GM21423 (cell line): ENCODE measurements at regions not wholly inside any gene's neighbourhood (a gene's known extent, or its start where the extent isn't known, plus 50 kb on each side); places are given as distances from the start of the nearest gene placed in this dataset.

ENCODE experiments used
- ATAC-seq: cut with Tn5 transposase; IDR thresholded peaks from one replicate; pipeline ENCODE4 v1.9.1; 2021; ENCODE audit warnings: mild to moderate bottlenecking, moderate library complexity; ENCODE audit not compliant: unreplicated experiment

DNA sequence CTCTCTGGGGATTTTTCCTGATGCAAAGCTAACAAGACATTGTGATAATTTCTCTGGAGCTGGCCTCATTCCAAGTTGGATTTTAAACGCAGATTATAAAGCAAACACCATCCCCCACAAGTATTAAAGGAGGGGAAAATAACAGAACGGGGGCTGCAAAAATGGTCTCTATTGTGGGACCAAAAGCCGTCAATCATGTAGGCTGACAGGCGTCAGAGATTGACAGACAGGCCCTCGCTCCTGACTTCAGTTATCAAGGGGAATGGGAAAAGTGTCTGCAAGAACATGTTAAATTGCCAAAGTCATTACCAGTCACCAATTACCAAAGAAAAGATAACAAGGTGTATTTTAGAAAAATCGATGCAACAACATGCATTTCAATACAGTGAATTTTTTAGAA is 307.4 kb upstream of the POU3F1 start:
- ATAC-seq: no peak

DNA sequence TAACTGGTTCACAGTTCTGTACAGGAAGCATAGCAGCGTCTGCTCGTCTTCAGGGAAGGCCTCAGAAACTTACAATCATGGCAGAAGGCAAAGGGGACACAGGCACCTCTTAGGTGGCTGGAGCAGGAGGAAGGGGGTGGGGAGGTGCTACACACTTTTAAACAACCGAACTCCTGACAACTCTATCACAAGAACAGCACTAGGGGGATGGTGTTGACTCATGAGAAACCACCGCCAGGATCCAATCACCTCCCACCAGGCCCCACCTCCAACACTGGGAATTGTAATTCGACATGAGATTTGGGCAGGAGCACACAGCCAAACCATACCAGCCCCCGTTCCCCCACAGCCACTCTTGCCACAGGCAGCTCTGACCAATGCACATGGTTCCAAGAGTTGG is 306.3 kb upstream of the POU3F1 start:
- ATAC-seq: no peak

DNA sequence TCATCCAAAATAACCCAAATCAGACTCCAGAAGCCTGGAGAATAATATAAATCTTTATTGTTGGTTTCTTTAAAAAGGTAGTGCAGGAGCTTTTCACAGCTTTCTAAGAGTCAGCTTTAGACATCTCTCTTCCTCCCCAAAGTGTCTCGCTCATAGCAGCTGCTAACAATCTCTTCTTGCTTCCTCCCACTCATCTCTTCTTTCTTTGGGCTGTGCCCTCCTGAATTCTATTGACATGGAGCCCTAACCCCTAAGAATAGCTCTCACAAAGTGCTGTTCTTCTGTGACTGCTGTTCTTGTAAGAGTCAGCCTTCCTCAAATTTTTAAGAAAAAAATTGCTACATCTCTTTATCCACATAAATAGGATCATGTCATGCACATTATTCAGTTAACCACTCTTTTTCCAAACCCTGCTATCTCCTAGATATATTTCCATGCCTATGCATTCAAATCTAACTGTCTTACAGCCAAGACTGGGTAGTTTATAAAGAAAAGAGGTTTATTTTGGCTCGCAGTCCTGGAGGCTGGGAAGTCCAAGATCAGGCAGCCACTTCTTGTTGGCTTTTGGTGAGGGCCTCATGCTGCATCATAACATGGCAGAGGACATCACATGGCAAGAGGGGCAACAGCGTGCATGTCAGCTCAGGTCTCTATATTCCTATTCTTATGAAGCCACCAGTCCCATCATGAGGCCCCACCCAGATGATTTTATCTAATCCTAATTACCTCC is 301.0 kb upstream of the POU3F1 start:
- ATAC-seq: no peak

DNA sequence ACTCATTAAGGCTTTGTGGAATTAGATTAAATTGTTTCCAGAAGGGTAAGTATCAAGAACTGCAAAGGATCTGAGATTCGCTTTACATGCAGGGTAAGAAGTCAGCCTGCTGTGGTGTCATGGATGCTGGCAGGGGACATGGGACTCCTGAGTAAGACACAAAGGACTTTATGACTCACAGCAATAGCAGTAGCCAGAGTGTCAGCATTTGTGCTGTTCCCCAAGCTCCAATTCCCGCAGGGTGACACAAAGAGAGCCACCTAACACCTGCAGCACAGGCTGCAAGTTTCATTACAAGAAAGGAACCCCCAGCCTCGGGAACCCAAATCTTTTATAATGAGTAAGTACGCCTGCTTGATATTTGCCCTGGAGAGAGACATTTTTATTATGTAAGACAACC is 298.1 kb upstream of the POU3F1 start:
- no peak for ATAC-seq

DNA sequence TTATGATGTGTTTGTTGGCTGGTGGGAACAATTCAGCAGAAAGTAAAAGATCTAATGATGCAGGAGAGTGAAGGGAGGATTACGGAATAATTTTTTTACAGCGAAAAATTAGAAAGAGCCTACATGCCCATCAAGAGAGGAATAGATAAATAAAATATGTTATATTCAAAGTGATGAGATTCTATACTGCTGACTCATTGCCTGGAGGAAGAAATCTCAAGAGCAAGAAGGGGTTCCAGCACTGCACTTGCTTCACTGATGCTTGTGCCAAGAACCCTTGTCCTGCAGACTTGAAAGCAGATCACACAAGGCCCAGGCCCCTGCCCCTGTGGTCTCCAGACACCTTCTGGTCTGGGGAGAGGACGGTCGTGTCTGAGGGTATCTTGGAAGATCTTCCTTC is 295.1 kb upstream of the POU3F1 start:
- ATAC-seq: no peak

DNA sequence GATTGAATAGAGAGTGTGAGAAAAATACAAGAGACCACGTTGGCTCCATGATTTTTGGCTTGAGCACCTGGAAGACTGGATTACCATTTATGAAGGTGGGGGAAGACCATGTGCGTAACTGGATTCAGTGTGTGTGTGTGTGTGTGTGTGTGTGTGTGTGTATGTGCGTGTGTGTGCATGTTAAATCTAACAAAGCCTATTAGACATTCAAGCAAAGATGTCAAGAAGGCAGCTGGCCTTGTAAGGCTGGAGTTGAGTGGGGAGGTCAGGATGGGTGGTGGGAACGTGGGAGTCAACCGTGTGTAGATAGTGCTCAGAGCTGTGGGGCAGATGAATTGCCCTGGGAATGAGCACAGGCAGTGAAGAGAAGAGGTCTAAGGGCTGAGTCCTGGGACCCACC is 293.8 kb upstream of the POU3F1 start:
- no peak for ATAC-seq

DNA sequence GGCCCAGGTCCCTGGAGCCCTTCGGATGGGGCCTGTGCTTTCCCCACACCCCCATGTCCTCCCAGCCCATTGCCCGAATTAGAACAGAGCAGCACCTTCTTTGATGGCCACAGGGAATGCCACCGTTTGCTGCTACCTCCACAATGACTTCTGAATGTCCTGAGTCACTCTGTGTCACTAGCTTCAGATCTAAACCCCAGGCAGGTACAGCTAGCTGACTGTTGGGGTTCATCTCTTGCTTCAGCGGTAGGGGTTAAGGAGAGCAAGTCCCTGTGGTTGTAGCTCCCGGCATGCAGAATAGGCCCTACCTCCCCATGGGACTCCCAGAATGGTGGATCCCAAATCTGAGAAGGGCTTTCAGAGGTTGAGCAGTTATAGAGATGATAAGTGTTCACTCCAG is 291.1 kb upstream of the POU3F1 start:
- no peak for ATAC-seq

DNA sequence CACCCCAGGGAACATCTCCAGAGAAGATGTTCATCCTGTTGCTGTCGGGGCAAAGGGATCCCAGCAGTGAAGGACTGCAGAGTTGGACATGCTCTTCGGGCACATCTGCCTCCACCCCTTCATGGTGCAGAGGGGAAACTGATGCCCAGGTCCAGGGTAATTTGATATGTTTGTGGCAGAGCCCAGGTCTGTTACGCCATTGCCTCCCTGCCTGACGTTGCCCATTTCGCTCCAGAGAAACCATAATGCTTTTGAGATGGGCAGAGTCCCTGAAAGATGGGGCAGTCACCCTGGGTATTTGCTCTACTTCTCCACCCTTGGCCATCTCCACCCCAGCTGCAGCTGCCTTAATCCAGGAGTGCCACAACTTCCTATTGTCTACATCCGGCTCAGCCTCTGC is 290.4 kb upstream of the POU3F1 start:
- ATAC-seq: no peak

DNA sequence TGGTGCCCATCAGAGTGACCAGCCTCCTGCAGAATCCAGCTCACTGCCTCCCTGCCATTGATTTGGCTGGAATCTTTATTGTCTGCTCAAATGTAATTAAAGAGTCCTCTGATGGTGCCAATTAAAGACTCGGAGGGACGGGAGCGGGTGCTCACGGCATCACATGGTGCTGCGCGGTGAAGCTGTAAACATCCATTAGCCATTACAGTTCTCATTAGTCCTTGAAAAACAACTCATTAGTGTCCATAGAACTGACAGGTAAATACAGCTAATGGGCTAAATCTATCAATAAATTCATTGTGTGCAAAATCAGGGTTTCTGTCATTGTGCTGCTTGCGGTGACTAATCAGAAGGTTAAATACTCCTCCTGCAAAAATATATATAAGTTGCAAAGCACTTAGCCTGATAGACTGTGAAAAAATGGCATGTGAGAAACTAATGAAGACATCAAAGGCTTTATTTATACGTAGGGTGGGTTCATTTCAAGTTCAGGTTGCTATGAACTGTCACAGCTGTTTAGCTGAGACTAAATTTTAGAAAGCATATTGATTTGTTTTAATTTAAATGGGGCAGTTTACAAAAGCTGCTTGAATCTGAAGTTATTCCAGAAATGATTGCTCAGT is 289.8 kb upstream of the POU3F1 start:
- no peak for ATAC-seq

DNA sequence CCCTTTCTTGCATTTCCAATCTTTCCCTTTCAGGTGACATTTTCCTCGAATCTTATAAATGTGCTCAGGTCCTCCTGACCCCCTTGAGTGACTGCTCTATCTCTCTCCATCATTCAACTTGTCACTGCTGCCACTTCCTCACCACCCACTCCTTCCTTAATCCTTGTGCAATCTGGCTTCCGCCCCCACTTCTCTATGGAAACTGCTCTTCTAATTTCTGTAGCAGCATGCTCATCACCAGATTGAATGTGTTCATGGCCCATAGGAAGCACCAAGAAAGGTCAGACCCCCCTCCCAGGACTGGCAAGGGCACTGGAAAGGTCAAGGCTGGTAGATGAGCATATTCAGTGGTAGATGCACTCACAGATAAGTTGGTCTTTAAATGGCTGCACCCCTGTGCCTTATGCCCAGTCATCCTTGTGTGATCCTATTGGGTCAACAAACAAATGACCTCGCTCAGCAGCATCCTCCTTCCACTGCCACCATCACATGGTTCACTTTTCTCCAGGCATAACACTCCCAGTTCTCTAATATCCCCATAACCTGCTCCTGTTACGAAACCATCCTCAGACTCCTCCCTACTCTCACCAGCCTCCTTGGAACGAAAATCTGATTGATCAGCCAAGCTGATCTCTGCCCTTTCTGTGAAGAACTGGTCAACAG is 288.5 kb upstream of the POU3F1 start:
- ATAC-seq: no peak

DNA sequence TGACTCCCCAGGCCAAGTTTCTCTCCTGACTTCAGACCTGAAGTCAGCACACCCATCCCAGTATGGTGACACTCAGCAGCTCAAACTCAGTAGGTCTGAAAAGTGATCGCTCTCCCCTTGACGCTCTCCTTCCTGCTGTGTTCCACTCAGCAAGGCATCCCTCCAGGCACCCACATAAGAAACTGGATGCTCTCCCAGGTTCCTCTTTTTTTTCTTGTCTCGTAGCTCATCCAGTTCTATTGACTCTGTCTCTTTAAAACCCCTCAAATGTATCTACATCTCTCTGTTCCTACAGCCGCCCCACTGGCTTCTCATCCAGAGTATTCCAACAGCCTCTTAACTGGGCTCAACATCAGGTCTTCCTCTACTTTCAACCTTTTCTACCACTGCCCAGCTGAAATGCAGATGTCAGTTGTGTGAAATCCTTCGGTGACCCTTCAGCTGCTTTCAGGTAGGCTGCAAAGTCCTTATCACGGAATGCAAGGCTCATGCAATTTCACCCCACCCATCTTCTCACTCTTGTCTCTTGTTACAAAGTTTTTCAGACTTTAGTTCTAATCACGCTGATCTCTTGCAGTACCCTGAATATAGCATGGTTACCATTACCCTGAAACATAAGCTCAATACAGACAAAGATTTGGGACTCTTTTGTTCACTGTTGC is 286.2 kb upstream of the POU3F1 start:
- no peak for ATAC-seq

DNA sequence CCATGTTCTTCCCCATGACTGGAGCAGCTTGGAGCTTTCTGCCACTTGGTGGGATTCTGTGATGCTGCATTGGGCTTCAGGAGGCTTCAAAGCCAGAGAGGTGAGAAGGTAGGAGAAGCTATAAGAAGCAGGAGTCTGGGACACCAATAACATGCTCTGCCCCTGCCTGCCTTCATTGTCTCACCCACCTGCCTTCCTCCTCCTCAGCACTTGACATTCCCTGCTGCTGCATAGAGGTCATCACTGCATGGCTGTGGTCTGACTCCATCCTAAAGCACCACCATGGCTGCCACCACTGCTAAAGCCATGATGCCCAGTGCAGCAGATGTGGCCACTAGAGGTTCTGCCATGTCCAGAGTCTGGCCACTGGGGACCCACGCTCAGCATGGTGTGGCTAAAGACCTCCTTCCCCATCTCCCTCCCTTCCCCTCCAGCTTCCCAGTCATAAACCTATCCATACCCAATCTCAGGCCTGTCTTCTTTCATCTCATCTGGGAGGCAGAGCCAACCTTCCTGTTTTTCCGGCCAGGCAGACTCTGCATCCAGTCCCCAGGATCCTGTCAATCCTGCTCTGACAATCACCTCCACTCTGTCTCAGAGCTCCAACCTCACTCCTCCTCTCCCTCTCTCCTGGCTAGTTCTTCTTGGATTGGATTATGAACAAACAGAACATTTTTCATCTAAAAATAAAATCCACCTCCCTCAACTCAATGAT is 285.1 kb upstream of the POU3F1 start:
- no peak for ATAC-seq

DNA sequence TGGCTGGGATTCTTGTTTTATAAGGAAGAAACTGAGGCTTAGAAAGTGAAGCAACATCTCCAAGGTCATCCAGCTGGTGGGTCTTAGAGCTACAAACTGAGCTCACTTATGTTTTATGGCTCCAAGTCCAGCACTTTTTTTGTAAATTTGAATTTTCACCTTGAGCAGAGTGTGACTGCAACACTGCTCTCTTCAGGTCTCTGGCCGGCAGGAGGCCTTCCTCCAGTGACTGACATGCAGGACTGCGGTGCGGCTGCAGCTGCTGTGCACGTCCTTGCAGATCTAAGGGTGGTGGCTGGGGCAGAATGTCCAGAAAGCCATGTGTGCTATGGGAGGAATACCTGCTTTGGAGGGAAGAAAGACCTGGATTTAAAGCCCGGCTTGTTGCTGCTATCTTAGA is 284.2 kb upstream of the POU3F1 start:
- no peak for ATAC-seq

DNA sequence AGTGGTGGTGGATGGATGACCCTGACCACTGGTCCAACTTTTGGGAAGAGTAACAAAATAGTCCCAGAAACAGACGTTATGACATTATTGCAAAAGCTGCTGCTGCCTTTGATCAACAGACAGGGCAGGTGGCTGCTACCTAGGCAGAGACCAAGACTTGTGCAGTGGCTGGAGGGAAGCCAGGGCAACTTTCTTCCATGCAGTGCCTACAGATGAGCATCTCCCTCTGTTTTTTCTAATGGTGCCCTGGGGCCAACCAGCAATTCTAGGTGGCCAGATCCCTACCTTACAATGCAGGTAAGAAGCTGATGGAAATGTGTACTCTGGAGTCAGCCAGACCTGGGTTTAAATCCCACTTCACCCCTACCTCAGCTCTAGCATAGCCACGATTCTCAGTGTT is 283.1 kb upstream of the POU3F1 start:
- ATAC-seq: no peak

DNA sequence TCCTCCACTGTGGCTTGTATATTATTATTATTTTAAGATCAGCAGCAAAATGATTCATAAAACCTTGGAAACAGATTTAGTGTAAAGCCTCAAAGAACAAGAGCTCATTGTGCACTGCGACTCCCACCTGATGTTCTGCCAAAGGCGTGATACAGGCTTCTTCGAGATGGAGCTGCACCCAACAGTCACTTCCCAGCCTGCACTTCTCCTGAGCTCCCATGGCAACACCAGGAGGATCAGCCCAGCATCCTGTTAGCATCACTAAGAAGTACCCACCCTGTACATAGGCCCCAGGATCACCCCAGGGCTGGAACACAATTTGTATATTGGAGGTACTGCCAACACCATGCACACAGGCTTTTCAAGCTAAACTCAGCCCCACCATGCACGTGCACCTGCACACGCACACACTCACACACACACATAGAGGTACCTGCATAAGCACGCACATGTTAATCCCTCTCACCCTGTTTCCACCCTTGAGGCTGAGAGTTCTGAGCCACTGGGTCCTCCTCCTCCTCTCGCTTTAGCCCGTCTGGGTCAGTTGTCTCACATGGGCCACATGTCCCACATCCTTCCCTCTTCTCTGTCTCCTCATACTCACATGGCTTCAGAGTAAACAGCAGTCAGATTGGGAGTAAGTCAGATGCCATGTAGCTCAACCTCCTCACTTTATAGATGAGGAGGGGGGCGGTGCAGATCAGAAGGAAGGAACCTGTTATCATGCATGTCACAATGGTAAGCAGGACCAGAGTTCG is 281.9 kb upstream of the POU3F1 start:
- no peak for ATAC-seq

DNA sequence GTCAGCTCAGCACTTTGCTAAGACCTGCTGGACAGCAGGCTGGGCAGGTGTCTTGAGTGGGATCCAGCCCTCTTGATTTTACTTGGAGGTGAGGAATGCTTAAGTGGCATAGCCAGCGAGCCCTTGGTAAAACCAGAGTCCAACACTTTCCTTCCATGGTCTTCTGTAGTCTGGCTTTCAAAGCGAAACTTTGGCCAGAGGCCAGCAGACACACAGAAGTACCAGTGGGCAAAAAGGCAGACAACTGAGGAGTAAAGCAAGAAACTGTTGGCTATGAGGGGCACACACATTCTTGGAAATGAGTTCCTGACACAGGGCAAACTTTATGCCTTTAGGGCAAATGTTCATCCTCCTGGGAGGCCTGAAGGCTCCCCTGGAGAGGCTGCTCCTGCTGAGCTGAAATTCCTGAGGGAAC is 281.0 kb upstream of the POU3F1 start:
- no peak for ATAC-seq

DNA sequence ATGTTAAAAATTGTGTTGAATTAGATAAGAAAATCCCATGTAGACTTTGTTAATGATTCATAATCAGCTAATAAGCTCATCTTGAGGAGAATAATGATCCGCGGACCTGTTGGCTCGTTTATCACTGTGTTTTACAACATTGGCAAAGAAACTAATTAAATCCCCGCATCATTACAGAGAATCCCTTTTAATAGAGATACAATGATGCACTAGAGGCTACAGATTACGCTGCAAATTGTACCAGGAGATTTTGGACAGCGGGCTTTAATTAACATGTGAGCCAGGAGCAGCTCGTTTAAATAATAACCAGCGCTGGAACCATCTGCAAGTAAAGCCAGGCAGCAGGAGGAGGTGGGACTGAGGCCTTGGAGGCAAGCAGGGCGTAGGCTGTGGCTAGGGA is 280.3 kb upstream of the POU3F1 start:
- ATAC-seq: no peak

DNA sequence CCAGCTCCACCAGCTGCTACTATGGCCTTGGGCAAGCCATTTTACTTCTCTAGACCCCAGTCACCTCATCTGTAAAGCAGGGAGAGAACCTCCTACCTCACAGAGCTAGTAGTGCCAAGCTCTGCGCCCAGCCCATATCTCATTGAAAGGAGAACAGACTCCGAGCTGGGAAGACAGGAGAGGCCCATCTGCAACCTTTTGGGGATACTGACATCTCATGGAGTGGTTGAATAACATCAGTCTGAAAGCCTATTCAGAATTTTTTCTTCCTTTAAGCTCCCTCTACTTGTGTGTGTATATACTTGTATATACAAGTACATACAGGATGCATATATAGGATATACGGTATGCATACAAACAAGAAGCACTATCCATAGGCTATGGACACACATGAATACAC is 279.5 kb upstream of the POU3F1 start:
- no peak for ATAC-seq

DNA sequence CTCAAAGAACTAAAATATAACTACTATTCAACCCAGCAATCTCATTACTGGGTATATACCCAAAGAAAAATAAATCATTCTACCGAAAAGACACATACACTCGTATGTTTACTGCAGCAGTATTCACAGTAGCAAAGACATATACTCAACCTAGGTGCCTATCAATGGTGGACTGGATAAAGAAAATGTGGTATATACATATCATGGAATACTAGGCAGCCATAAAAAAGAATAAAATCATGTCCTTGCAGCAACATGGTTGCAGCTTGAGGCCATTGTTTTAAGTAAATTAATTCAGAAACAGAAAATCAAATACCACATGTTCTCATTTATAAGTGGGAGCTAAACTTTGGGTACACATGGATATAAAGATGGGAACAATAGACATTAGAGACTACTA is 266.2 kb upstream of the POU3F1 start:
- no peak for ATAC-seq

DNA sequence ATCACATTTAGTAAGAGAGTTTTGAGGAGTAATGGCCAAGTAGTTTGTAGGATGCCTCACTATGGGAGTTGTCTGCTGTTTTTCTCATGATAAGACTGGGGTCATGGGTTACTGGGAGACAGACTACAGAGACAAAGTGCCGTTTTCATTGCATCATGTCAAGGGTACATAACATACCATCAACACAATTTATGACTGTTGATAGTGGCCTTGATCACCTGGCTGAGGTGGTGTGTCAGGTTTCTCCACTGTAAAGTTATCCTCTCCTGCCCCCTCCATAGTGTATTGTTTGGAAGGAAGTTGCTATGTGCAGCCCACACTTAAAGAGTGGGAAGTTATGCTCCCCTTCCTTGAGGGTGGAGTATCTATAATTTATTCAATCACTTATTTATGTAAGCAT is 263.5 kb upstream of the POU3F1 start:
- no peak for ATAC-seq

DNA sequence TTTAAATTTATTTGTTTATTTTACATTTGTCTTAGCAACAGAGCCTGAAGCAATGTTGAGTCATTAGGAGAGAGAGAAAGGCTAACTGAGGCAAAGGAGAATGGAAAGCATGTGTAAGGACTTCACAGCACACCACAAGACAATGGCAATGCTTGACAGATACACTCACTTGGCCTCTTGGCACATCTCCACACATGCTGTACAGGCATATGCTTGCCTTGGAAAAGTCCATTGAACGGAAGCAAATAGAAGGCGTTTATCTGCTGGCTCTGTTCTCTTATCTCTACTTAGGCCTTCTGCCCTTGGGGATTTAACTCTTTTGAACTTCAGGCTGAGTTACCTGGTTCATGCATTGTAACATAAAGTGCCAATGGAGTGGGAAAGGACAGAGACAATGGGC is 262.2 kb upstream of the POU3F1 start:
- ATAC-seq: no peak
